PC-9 (cell line): ENCODE measurements at regions not wholly inside any gene's neighbourhood (a gene's known extent, or its start where the extent isn't known, plus 50 kb on each side); places are given as distances from the start of the nearest gene placed in this dataset.

Experiments used
- BruUV-seq: library from RNA; stranded (reverse); fragments of 400-500 nt; replicated peaks from 2 replicates; lab custom pipeline; 2021; lab: Mats Ljungman, UMichigan
- CTCF ChIA-PET: fragments of 300-600 bp; sonication (Branson Sonifier 250); formaldehyde crosslinking; loops from one replicate; lab custom pipeline; 2022; ENCODE audit warnings: antibody characterized with exemption; lab: Charles Lee
- POLR2A ChIA-PET: fragments of 300-600 bp; sonication (Branson Sonifier 250); formaldehyde crosslinking; loops from one replicate; lab custom pipeline; 2022; ENCODE audit warnings: antibody characterized with exemption; ENCODE audit not compliant: unreplicated experiment; lab: Charles Lee
- DNase-seq, 2 experiments: peaks; one replicate each; pipeline versions ENCODE4 v3.0.0 to v3.0.0-alpha.2; 2015 to 2022; ENCODE audit warnings: mixed read lengths in 1 of 2
- H2AFZ ChIP-seq: fragments of 200-600 bp; sonication (generic); 2 replicates; pipeline ENCODE4 v1.8.1; 2017; ENCODE audit warnings: antibody characterized with exemption
- H3F3A ChIP-seq: fragments of 200-600 bp; sonication (generic); 2 replicates; pipeline ENCODE4 v1.8.1; 2017; ENCODE audit warnings: antibody characterized with exemption, mild to moderate bottlenecking, low read depth; ENCODE audit not compliant: insufficient read depth
- H3K27ac ChIP-seq: fragments of 200-600 bp; sonication (generic); 2 replicates; pipeline ENCODE4 v1.6.1; 2016; ENCODE audit warnings: mixed run types
- H3K27me3 ChIP-seq: fragments of 200-600 bp; sonication (generic); 2 replicates; pipeline ENCODE4 v1.6.1; 2016; ENCODE audit warnings: low read depth, mixed run types; ENCODE audit not compliant: insufficient read depth
- H3K36me3 ChIP-seq: fragments of 200-600 bp; sonication (generic); 2 replicates; pipeline ENCODE4 v1.6.1; 2016; ENCODE audit warnings: low read depth, mixed run types
- H3K4me1 ChIP-seq: fragments of 200-600 bp; sonication (generic); replicated peaks from 2 replicates; pipeline ENCODE4 v1.6.1; 2016; ENCODE audit warnings: mixed run types; ENCODE audit not compliant: insufficient read depth
- H3K4me2 ChIP-seq: fragments of 200-600 bp; sonication (generic); 2 replicates; pipeline ENCODE4 v1.6.1; 2017; ENCODE audit warnings: mixed run types
- H3K4me3 ChIP-seq: fragments of 200-600 bp; sonication (generic); 2 replicates; pipeline ENCODE4 v1.6.1; 2016; ENCODE audit warnings: mixed run types
- H3K79me2 ChIP-seq: fragments of 200-600 bp; sonication (generic); 2 replicates; pipeline ENCODE4 v1.6.1; 2017; ENCODE audit warnings: low read depth, mixed run types
- H3K9me2 ChIP-seq: fragments of 200-600 bp; sonication (generic); 2 replicates; pipeline ENCODE4 v1.8.1; 2017; ENCODE audit warnings: mild to moderate bottlenecking; ENCODE audit not compliant: insufficient read depth
- H3K9me3 ChIP-seq: fragments of 200-600 bp; sonication (generic); 2 replicates; pipeline ENCODE4 v1.8.1; 2016; ENCODE audit warnings: low read depth; ENCODE audit not compliant: insufficient read depth
- H4K20me1 ChIP-seq: fragments of 200-600 bp; sonication (generic); 2 replicates; pipeline ENCODE4 v1.8.1; 2017; ENCODE audit not compliant: insufficient read depth
- EZH2 ChIP-seq: fragments of 200-600 bp; sonication (generic); IDR thresholded peaks from 2 replicates; pipeline ENCODE4 v1.8.0; 2017; ENCODE audit warnings: antibody characterized with exemption, low read depth
- intact Hi-C: fragments of 100-400 bp; cut with micrococcal nuclease; formaldehyde crosslinking; loops from one replicate; pipeline ENCODE4 v1.10.0; 2022; ENCODE audit not compliant: unreplicated experiment
- TF ChIP-seq, protein P1 (sequence below): fragments of 200-600 bp; sonication (generic); conservative IDR thresholded peaks from 2 replicates; pipeline ENCODE4 v1.6.1; 2017; ENCODE audit warnings: mixed run types, antibody characterized with exemption, mild to moderate bottlenecking, moderate library complexity

- H3K9me3 ChIP-seq: no peaks in the 10 kb centered on the region
- H3K36me3 ChIP-seq: no peaks in the 10 kb centered on the region
- CTCF ChIA-PET: no interaction called here
- no peak overlapping the region for H3K4me2 ChIP-seq
- H3F3A ChIP-seq: no peaks in the 10 kb centered on the region
- no peaks in the 10 kb centered on the region for H3K79me2 ChIP-seq
- no peaks in the 10 kb centered on the region for H4K20me1 ChIP-seq
- no peak overlapping the region for H2AFZ ChIP-seq
- H3K27me3 ChIP-seq: peaks cover 22% of the 10 kb centered on the region
- H3K27ac ChIP-seq: no peak overlapping the region
- BruUV-seq: no TSS peak
- POLR2A ChIA-PET: no interaction called here
- no peaks in the 10 kb centered on the region for H3K9me2 ChIP-seq
- TF ChIP-seq, protein P1, sequence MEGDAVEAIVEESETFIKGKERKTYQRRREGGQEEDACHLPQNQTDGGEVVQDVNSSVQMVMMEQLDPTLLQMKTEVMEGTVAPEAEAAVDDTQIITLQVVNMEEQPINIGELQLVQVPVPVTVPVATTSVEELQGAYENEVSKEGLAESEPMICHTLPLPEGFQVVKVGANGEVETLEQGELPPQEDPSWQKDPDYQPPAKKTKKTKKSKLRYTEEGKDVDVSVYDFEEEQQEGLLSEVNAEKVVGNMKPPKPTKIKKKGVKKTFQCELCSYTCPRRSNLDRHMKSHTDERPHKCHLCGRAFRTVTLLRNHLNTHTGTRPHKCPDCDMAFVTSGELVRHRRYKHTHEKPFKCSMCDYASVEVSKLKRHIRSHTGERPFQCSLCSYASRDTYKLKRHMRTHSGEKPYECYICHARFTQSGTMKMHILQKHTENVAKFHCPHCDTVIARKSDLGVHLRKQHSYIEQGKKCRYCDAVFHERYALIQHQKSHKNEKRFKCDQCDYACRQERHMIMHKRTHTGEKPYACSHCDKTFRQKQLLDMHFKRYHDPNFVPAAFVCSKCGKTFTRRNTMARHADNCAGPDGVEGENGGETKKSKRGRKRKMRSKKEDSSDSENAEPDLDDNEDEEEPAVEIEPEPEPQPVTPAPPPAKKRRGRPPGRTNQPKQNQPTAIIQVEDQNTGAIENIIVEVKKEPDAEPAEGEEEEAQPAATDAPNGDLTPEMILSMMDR: no peak
- no peak for TF ChIP-seq EZH2
- no peaks in the 10 kb centered on the region for H3K4me1 ChIP-seq
- intact Hi-C loops: no loop called here
- H3K4me3 ChIP-seq: no peak overlapping the region
- no peak for DNase-seq
These were observed 123.5 kb upstream of the BMPER start for GRCh38 chr7:33781796-33782195.

GRCh38 chr7:33784000-33784399 lies 121.3 kb upstream of the BMPER start:
- ChIA-PET POLR2A (no interaction called here), CTCF (no interaction called here)

DNA sequence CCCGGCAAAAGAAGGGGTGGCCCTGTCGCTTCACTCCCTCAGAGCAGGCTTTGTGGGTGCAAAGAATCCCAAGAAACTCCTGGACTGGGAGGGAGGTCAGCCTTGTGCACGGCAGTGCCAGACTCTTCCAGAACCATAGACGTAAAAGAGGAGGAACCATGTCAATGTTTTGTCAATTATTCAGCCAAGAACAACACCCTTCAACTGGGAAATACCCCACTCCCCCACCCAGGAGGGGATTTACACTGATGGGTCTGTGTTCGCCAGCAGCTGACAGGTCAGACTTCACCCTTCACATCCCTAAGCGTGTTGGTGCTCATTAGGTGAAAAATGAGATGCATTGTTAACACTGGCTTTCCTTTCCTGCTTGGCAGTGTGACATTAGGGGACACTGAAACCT lies 116.8 kb upstream of the BMPER start:
- H3K4me1 ChIP-seq: no peaks in the 10 kb centered on the region
- DNase-seq: no peak
- H4K20me1 ChIP-seq: no peaks in the 10 kb centered on the region
- intact Hi-C loops: no loop called here
- ChIA-PET POLR2A (no interaction called here), CTCF (no interaction called here)
- TF ChIP-seq, protein P1: no peak
- TF ChIP-seq EZH2: no peak
- H3K4me2 ChIP-seq: no peak overlapping the region
- peaks cover 55% of the 10 kb centered on the region for H3K27me3 ChIP-seq
- no peaks in the 10 kb centered on the region for H3K79me2 ChIP-seq
- BruUV-seq: no TSS peak
- no peaks in the 10 kb centered on the region for H3F3A ChIP-seq
- H3K9me3 ChIP-seq: no peaks in the 10 kb centered on the region
- H3K9me2 ChIP-seq: no peaks in the 10 kb centered on the region
- no peak overlapping the region for H2AFZ ChIP-seq
- H3K27ac ChIP-seq: no peak overlapping the region
- H3K36me3 ChIP-seq: no peaks in the 10 kb centered on the region
- H3K4me3 ChIP-seq: no peak overlapping the region

More at GRCh38 chr7:33784000-33784399, 121.3 kb upstream of the BMPER start:
- Histone ChIP-seq H3K4me1 (no peaks in the 10 kb centered on the region), H4K20me1 (no peaks in the 10 kb centered on the region), H3K4me2 (no peak overlapping the region), H2AFZ (no peak overlapping the region), H3K4me3 (no peak overlapping the region), H3K9me2 (no peaks in the 10 kb centered on the region), H3K9me3 (no peaks in the 10 kb centered on the region), H3K79me2 (no peaks in the 10 kb centered on the region), H3F3A (no peaks in the 10 kb centered on the region), H3K36me3 (no peaks in the 10 kb centered on the region), H3K27me3 (peaks cover 44% of the 10 kb centered on the region), H3K27ac (no peak overlapping the region)
- no peak for DNase-seq
- BruUV-seq: no TSS peak
- intact Hi-C loops: no loop called here
- TF ChIP-seq, protein P1: no peak
- no peak for TF ChIP-seq EZH2
